Activated CD4-positive, alpha-beta memory T cell treated with anti-CD3 and anti-CD28 coated beads, Interleukin-2, amount 10 ng/mL, durations not matched to agents 7 days and 5 days (primary cell): ENCODE measurements at regions not wholly inside any gene's neighbourhood (a gene's known extent, or its start where the extent isn't known, plus 50 kb on each side); places are given as distances from the start of the nearest gene placed in this dataset.

Experiments
- CTCF ChIA-PET: fragments of 350-600 bp; sonication (Branson Sonifier 250); formaldehyde crosslinking; loops from one replicate; lab custom pipeline; 2021; ENCODE audit warnings: antibody characterized with exemption, inconsistent platforms; lab: Charles Lee
- POLR2A ChIA-PET: fragments of 350-600 bp; sonication (Branson Sonifier 250); formaldehyde crosslinking; loops from one replicate; lab custom pipeline; 2021; ENCODE audit warnings: antibody characterized with exemption; lab: Charles Lee
- DNase-seq: peaks from one replicate; pipeline ENCODE4 v3.0.0-alpha.2; 2020
- H3K27ac Mint-ChIP-seq: one replicate; pipeline ENCODE4 v1.8.0; 2021; ENCODE audit warnings: mild to moderate bottlenecking, mixed read lengths
- H3K27me3 Mint-ChIP-seq: one replicate; pipeline ENCODE4 v1.8.0; 2021; ENCODE audit warnings: mixed read lengths
- H3K36me3 Mint-ChIP-seq: one replicate; pipeline ENCODE4 v1.8.0; 2021; ENCODE audit warnings: low read depth, mixed read lengths
- H3K4me1 Mint-ChIP-seq: one replicate; pipeline ENCODE4 v1.8.0; 2021; ENCODE audit warnings: mixed read lengths
- H3K4me3 Mint-ChIP-seq: one replicate; pipeline ENCODE4 v1.8.0; 2021; ENCODE audit warnings: mild to moderate bottlenecking, mixed read lengths
- H3K9me3 Mint-ChIP-seq: one replicate; pipeline ENCODE4 v1.8.0; 2021; ENCODE audit warnings: mixed read lengths

DNA sequence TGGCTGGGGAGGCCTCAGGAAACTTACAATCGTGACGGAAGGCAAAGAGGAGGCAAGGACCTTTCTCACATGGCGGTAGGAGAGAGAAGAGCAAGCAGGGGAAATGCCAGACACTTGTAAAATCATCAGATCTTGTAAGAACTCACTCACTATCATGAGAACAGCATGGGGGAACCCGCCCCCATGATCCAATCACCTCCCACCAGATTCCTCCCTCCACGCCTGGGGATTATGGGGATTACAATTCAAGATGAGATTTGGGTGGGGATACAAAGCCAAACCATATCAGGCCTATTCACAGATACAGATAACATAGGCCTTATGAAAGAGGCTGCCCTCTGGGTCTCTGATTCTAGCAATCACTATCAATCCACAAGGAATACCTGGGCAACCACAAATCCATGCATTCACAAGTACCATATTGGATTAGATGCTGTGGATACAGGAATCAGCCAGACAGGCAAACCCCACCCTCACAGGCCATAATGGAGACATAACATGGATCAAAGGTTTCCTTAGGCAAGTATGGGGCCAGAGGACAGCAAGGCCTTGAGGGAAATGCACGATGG is 284.9 kb downstream of the SOX9 start:
- Mint-ChIP-seq H3K9me3 (peaks cover 3% of the 10 kb centered on the region), H3K27me3 (no peaks in the 10 kb centered on the region), H3K4me3 (no peak overlapping the region), H3K36me3 (no peaks in the 10 kb centered on the region), H3K27ac (no peak overlapping the region), H3K4me1 (no peaks in the 10 kb centered on the region)
- ChIA-PET POLR2A (no interaction called here), CTCF (no interaction called here)
- no peak for DNase-seq

DNA sequence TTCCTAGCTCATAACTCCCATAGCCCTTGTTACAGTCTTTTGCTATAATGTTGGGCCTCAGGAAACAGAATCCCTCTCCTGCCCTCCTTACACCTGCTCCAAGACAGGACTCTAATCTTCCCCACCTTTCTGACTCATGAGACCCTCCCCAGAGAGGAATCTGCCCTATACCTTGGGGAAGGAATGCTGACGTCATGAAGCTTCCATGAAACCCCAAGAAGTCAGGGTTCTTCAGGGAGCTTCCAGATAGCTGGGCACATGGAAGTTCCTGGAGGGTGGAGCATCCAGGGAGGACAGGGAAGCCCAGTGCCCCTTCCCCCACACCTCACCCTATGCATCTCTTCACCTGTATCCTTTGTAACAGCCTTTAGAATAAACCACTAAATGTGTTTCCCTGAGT is 285.7 kb downstream of the SOX9 start:
- Mint-ChIP-seq H3K9me3 (peaks cover 3% of the 10 kb centered on the region), H3K4me1 (no peaks in the 10 kb centered on the region), H3K27ac (no peak overlapping the region), H3K27me3 (no peaks in the 10 kb centered on the region), H3K4me3 (no peak overlapping the region), H3K36me3 (no peaks in the 10 kb centered on the region)
- POLR2A ChIA-PET: no interaction called here
- no peak for DNase-seq
- CTCF ChIA-PET: no interaction called here

DNA sequence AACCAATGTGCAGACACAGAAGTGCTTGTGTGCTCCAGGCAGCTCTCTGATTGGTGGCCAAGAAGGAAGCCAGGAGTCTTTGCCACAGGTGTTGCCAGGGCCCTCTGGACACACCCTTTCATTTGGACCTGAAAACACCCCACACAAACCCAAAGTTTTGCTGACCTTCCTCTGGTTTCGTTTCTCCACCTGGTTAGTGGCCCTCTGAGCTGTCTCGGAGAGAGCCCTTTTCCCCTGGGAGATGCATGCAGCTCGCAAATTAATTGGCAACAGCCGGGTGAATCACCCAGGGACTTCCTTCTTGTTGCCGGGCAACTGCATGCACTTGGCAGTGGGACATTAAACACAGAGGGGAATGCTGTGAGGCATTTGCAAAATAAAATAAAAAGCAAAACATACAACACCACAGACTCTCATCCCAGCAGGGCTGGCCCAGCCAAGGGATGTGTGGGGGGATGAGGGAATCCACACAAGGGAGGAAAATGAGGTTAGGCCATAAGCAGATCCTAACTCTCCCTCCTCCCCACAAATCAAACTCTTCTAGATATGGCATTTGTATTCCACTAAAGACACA is 286.6 kb downstream of the SOX9 start:
- ChIA-PET POLR2A (no interaction called here), CTCF (no interaction called here)
- H3K4me3 Mint-ChIP-seq: no peak overlapping the region
- no peaks in the 10 kb centered on the region for H3K4me1 Mint-ChIP-seq
- no peak for DNase-seq
- no peak overlapping the region for H3K27ac Mint-ChIP-seq
- no peaks in the 10 kb centered on the region for H3K36me3 Mint-ChIP-seq
- peaks cover 3% of the 10 kb centered on the region for H3K9me3 Mint-ChIP-seq
- no peaks in the 10 kb centered on the region for H3K27me3 Mint-ChIP-seq

DNA sequence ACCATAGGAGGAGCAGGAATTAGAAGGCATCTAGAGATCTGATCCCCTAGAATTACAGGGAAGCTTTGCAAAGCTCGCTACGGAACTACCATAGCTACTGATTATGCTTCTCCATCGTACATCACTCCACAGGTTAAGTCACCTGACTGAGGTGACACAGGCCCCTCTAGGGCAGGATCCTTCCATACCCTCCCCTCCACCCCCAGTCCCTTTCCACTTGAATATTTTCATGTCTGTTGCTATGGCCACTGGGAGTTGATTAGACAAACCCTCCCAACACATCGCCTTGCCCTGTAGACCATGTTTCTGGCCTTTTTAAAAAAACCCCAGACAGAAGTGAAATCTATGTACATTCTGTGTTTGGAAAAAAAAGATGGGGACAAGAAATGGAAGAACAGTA is 287.1 kb downstream of the SOX9 start:
- ChIA-PET CTCF (no interaction called here), POLR2A (no interaction called here)
- no peaks in the 10 kb centered on the region for H3K36me3 Mint-ChIP-seq
- H3K27me3 Mint-ChIP-seq: no peaks in the 10 kb centered on the region
- no peak overlapping the region for H3K27ac Mint-ChIP-seq
- peaks cover 3% of the 10 kb centered on the region for H3K9me3 Mint-ChIP-seq
- DNase-seq: no peak
- H3K4me1 Mint-ChIP-seq: no peaks in the 10 kb centered on the region
- no peak overlapping the region for H3K4me3 Mint-ChIP-seq

DNA sequence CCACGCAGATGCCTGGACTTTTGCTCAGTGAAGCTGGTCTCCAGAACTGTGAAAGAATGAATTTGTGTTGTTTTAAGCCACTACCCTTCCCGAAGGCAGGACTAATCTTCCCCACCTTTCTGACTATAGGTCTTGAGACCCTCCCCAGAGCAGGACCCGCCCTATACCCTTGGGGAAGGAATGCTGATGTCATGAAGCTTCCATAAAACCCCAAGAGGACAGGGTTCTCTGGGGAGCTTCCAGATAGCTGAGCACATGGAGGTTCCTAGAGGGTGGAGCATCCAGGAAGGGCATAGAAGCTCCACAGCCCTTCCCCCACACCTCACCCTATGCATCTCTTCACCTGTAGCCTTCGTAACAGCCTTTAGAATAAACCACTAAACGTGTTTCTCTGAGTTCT is 287.8 kb downstream of the SOX9 start:
- Mint-ChIP-seq H3K27me3 (no peaks in the 10 kb centered on the region), H3K9me3 (peaks cover 3% of the 10 kb centered on the region), H3K36me3 (no peaks in the 10 kb centered on the region), H3K27ac (no peak overlapping the region), H3K4me1 (no peaks in the 10 kb centered on the region), H3K4me3 (no peak overlapping the region)
- DNase-seq: no peak
- ChIA-PET CTCF (no interaction called here), POLR2A (no interaction called here)

DNA sequence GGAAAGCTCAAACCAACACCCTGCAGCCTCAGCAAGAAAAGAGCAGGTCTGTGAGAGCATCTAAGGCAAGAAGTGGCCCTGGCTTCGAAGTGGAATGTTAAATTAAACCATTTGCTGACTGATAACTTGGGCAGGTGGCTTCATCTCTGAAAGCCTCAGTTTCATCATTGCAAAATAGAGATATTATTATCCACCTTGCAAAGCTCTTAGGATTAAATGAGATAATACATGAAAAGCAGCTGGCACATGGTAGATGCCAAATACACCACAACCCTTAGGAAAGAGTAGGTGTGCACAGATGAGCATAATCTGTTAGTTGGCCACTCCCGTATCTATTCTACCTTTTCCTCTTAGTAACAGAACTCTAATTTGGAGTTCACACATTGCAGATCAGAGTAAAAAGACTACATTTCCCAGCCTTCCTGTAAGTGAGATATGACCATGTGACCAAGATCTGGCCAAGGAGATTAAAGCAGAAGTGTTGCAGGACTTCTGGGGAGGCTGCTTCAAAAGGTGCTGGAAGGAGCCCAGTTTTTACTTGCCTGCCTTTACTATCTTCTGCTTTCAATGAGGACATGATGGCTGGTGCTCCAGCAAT is 288.7 kb downstream of the SOX9 start:
- Mint-ChIP-seq H3K4me3 (no peak overlapping the region), H3K27me3 (no peaks in the 10 kb centered on the region), H3K27ac (no peak overlapping the region), H3K4me1 (no peaks in the 10 kb centered on the region), H3K9me3 (peaks cover 3% of the 10 kb centered on the region), H3K36me3 (no peaks in the 10 kb centered on the region)
- ChIA-PET POLR2A (no interaction called here), CTCF (no interaction called here)
- no peak for DNase-seq

DNA sequence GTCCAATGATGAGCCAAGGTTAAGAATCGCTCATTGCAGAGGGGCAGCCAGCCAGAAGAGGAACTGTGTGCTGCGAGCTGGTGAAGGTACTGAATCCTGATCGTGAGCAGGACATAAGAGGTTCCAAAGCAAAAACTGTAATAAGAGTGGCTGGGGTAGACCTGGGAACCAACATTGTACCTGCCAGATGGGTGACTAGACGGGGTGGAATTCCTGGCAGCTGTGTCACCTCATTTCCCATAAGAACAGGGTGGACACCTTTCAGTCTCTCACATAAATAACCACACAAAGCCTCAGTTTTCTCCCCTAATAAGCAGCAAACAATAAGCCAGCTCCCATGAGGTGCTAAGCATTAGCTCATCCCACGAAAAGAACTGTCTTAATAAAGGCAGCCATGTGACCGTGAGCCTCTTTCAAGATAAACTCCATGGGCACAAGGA is 290.3 kb downstream of the SOX9 start:
- POLR2A ChIA-PET: no interaction called here
- H3K27me3 Mint-ChIP-seq: no peaks in the 10 kb centered on the region
- H3K4me3 Mint-ChIP-seq: no peak overlapping the region
- H3K4me1 Mint-ChIP-seq: no peaks in the 10 kb centered on the region
- no peak overlapping the region for H3K27ac Mint-ChIP-seq
- CTCF ChIA-PET: no interaction called here
- no peaks in the 10 kb centered on the region for H3K9me3 Mint-ChIP-seq
- DNase-seq: no peak
- no peaks in the 10 kb centered on the region for H3K36me3 Mint-ChIP-seq

DNA sequence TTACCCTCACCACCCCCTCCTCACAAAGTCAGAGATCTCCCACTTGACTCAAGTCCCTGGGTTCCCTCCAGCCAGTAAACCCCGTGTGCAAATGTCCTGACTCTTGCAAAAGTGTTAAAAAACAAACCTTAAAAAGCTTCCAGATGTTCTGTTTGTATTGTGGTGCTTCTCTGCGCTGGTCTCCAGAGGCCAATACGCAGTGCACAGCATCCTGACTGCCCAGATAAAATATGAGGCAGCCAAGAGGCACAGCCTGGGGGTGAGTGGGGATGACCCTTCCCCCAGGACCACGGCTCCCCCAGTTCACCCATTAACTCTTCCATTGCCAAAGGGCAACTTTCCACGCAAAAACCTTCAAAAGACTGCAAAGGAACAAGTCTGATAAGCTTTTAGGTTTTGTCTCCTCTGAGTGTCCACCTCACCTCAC is 291.8 kb downstream of the SOX9 start:
- no peak overlapping the region for H3K27ac Mint-ChIP-seq
- DNase-seq: no peak
- ChIA-PET POLR2A (no interaction called here), CTCF (no interaction called here)
- no peaks in the 10 kb centered on the region for H3K27me3 Mint-ChIP-seq
- H3K4me3 Mint-ChIP-seq: no peak overlapping the region
- peaks cover 4% of the 10 kb centered on the region for H3K9me3 Mint-ChIP-seq
- no peaks in the 10 kb centered on the region for H3K4me1 Mint-ChIP-seq
- H3K36me3 Mint-ChIP-seq: no peaks in the 10 kb centered on the region

DNA sequence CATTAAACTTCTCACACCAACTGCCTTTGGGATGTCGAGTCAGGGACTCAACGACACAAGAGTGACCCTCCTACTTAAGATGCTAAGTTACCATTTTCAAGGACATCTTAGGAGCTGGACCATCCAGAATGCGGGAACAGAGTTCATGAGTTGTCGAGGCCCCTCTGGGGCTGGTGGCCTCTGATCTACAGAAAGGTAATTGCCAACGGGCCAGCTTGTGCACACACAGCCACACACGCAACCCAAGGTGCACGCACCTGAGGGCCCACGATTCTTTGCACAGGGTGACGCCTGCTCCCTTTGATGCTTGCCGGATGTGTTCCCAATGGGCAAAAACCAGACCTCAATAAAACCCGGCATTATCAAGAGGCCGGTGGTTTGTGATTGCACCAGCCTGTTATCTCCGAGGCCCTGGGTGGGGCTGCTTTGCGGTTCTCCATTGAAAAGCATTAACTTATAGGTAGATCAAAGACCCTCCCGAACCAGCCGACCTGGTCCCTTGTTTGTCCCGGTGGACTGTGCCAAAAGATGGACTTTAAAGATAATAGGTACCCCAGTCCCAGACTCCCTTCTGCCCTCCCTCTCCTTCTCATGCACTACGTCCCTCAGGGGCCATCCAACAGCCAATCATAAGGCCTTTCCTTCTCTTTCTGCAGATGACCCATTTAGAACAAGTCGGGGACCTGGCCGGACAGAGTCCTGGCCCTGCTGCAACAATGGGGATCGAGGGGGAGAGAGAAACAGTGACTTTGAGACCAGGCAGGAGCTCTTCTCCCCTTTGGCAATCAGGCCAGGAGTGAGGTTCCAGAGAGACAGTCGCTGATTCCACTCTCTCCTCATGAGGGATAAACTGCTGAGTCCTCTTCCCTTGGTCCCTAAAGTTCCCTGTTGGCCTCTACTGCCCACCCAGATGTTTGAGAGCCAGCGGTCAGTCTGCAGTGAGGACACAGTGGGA is 292.5 kb downstream of the SOX9 start:
- H3K4me3 Mint-ChIP-seq: no peak overlapping the region
- H3K27ac Mint-ChIP-seq: no peak overlapping the region
- H3K9me3 Mint-ChIP-seq: peaks cover 8% of the 10 kb centered on the region
- DNase-seq: no peak
- ChIA-PET POLR2A (no interaction called here), CTCF (no interaction called here)
- H3K36me3 Mint-ChIP-seq: peaks cover 3% of the 10 kb centered on the region
- H3K4me1 Mint-ChIP-seq: no peaks in the 10 kb centered on the region
- H3K27me3 Mint-ChIP-seq: no peaks in the 10 kb centered on the region

DNA sequence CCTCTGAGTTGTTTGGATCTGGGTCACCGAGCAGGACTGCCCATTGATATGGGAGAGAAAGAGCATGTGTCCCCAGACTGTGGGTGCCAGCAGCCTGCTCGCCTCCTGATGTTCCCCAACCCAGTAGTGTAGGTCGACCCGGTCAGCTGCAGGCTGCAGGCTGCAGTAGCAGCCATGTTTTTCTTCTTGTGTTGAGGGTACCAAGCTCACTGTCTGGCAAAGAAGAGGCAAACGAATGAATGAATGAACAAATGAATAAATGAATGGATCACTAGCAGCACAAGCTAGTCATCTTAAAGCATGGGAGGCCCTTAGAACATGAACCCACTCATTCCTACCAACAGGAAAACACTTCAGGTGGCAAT is 293.2 kb downstream of the SOX9 start:
- H3K4me1 Mint-ChIP-seq: no peaks in the 10 kb centered on the region
- POLR2A ChIA-PET: no interaction called here
- no peak for DNase-seq

DNA sequence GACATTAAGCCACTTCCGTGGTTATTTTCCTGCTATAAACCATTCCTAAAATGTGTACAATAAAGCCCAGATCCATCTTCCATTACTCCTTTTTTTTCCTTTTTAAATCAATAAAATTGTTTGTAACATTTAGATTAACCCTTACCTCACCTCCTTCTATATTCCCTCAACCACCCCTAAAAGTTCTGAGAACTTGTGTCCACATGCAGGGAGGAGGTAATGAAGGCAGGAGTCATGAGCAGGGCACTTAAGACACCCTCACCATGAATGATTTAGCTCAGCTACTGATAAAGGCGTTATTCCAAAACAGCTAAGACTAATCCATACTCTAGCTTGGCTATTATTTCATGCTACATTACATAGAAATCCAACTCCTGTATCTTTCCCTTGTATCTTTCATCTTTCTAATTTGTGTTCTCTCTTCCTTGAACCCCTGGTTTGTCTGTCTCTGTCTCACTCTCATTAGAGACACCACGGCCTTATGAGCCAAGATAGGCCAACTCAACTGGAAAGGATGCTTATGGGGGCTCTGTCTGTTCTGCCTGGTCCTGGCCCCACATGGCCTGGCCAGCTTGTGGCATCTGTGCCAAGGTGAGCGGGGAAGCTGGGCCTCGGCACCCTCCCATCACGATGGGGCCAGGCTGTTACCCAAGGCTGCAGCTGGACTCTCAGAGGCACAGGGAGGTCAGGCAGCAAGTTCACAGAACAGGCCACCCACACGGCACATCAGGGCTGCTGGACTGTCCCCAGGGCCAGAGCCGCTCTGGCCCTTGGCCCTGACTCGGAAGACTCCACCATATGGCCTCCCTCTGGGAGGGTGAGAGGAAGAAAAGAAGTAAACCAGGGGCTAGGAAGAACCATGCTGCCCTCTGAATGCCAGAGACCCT is 294.4 kb downstream of the SOX9 start:
- peaks cover 14% of the 10 kb centered on the region for H3K9me3 Mint-ChIP-seq
- CTCF ChIA-PET: no interaction called here
- no peak overlapping the region for H3K4me3 Mint-ChIP-seq
- POLR2A ChIA-PET: no interaction called here
- H3K27ac Mint-ChIP-seq: no peak overlapping the region
- no peaks in the 10 kb centered on the region for H3K27me3 Mint-ChIP-seq
- peaks cover 7% of the 10 kb centered on the region for H3K36me3 Mint-ChIP-seq
- no peak for DNase-seq
- no peaks in the 10 kb centered on the region for H3K4me1 Mint-ChIP-seq

More for the DNA sequence above, 293.2 kb downstream of the SOX9 start:
- Mint-ChIP-seq H3K4me3 (no peak overlapping the region), H3K27me3 (no peaks in the 10 kb centered on the region), H3K9me3 (peaks cover 14% of the 10 kb centered on the region), H3K27ac (no peak overlapping the region), H3K36me3 (peaks cover 7% of the 10 kb centered on the region)
- CTCF ChIA-PET: no interaction called here

DNA sequence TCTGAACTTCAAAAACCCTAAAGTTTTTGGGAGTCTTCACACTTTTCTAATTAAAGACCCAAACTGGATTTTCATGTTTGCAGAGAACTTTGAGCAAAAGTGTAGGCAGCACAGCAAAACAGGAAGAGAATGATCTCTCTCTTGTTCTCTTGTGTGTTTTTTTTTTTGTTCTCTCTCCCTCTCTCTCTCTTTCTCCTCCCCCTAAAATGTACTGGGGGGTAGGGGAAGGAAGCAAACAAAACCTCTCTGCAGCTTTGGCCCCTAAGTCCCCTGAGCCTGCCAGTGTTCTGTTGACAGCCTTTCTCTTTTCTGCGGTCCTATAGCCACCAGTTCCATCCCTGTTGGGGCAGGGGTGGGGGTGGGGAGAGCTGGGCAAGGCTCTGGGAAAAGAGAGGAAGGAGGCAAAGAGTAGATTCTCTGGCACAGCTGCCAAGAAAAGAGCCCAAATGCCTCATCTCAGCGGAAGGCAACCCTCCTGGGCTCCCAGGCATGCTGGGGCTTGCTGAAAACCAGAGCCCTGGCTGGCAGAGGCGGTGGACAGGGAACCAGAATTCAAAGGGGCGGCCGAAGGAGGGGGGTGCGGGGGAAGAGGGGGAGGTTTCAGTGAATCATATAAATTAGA is 295.3 kb downstream of the SOX9 start:
- Mint-ChIP-seq H3K4me3 (no peak overlapping the region), H3K27me3 (no peaks in the 10 kb centered on the region)
- CTCF ChIA-PET: no interaction called here

More for the DNA sequence above, 295.3 kb downstream of the SOX9 start:
- peaks cover 7% of the 10 kb centered on the region for H3K36me3 Mint-ChIP-seq
- no peak overlapping the region for H3K27ac Mint-ChIP-seq
- H3K9me3 Mint-ChIP-seq: peaks cover 14% of the 10 kb centered on the region
- DNase-seq: no peak
- POLR2A ChIA-PET: no interaction called here
- H3K4me1 Mint-ChIP-seq: peaks cover 8% of the 10 kb centered on the region
